ENCODE measurements at regions not wholly inside any gene's neighbourhood (a gene's known extent, or its start where the extent isn't known, plus 50 kb on each side); places are given as distances from the start of the nearest gene placed in this dataset.

- no CpG with 5 or more reads among the region's 9 CpGs for WGBS (ENCODE audit: extremely low coverage, insufficient coverage, insufficient read length)
- Histone ChIP-seq H3K9me3 (ENCODE audit: insufficient read depth, low read depth, low read length) (peaks cover 2% of the 10 kb centered on the region), H2BK12ac (ENCODE audit: low read length) (peak overlapping the region; percentile 20), H3K18ac (ENCODE audit: low read length) (no peak overlapping the region), H3K14ac (ENCODE audit: low read length) (peak overlapping the region; percentile 26), H3K4me3 (ENCODE audit: low read depth, low read length) (no peak overlapping the region), H3K4me2 (ENCODE audit: low read length) (no peak overlapping the region), H3K9ac (ENCODE audit: low read length) (no peak overlapping the region), H3K23ac (ENCODE audit: low read length) (no peak overlapping the region), H3K79me2 (ENCODE audit: control insufficient read depth, insufficient read depth, low read length, poor library complexity) (no peaks in the 10 kb centered on the region), H2AK5ac (ENCODE audit: low read length) (no peak overlapping the region), H4K12ac (ENCODE audit: low read depth, low read length) (no peak overlapping the region), H3K36me3 (ENCODE audit: control insufficient read depth in 1 of 2, insufficient read depth in 2 of 2, low read length in 2 of 2) (no peaks in the 10 kb centered on the region), H4K91ac (ENCODE audit: low read depth, low read length) (peak overlapping the region; percentile 33), H3K27ac (ENCODE audit: low read depth, low read length) (peak overlapping the region; percentile 53), H3K4me1 (ENCODE audit: control insufficient read depth in 1 of 2, insufficient read depth in 2 of 2, low read length in 2 of 2) (no peaks in the 10 kb centered on the region), H2BK5ac (ENCODE audit: low read depth, low read length, poor library complexity) (peak overlapping the region; percentile 14), H3K79me1 (ENCODE audit: low read length) (peaks cover 5% of the 10 kb centered on the region), H2BK120ac (ENCODE audit: insufficient read depth, low read length, poor library complexity) (peak overlapping the region; percentile 48), H3K27me3 (ENCODE audit: insufficient read depth, low read length) (no peaks in the 10 kb centered on the region), H4K8ac (ENCODE audit: low read depth, low read length) (peak overlapping the region; percentile 24), H2AFZ (ENCODE audit: insufficient read depth, low read length, poor library complexity) (no peak overlapping the region), H3K4ac (ENCODE audit: low read depth, low read length) (no peak overlapping the region)
- DNase-seq: no peak
These were observed 546.3 kb downstream of the BCL11B start for GRCh38 chr14:98725676-98726075.

GRCh38 chr14:98726585-98727405 is 545.2 kb downstream of the BCL11B start:
- Histone ChIP-seq H3K4me2 (ENCODE audit: low read length) (no peak overlapping the region), H2BK120ac (ENCODE audit: insufficient read depth, low read length, poor library complexity) (peak overlapping the region; percentile 8), H3K36me3 (ENCODE audit: control insufficient read depth in 1 of 2, insufficient read depth in 2 of 2, low read length in 2 of 2) (no peaks in the 10 kb centered on the region), H3K27ac (ENCODE audit: low read depth, low read length) (no peak overlapping the region), H3K79me2 (ENCODE audit: control insufficient read depth, insufficient read depth, low read length, poor library complexity) (no peaks in the 10 kb centered on the region), H4K12ac (ENCODE audit: low read depth, low read length) (no peak overlapping the region), H3K4me1 (ENCODE audit: control insufficient read depth in 1 of 2, insufficient read depth in 2 of 2, low read length in 2 of 2) (no peaks in the 10 kb centered on the region), H3K79me1 (ENCODE audit: low read length) (peaks cover 5% of the 10 kb centered on the region), H3K9ac (ENCODE audit: low read length) (no peak overlapping the region), H4K8ac (ENCODE audit: low read depth, low read length) (no peak overlapping the region), H2AK5ac (ENCODE audit: low read length) (no peak overlapping the region), H3K27me3 (ENCODE audit: insufficient read depth, low read length) (no peaks in the 10 kb centered on the region), H2AFZ (ENCODE audit: insufficient read depth, low read length, poor library complexity) (no peak overlapping the region), H4K91ac (ENCODE audit: low read depth, low read length) (no peak overlapping the region), H2BK12ac (ENCODE audit: low read length) (peak overlapping the region; percentile 5), H3K23ac (ENCODE audit: low read length) (no peak overlapping the region), H3K9me3 (ENCODE audit: insufficient read depth, low read depth, low read length) (peaks cover 2% of the 10 kb centered on the region), H3K4ac (ENCODE audit: low read depth, low read length) (no peak overlapping the region), H3K4me3 (ENCODE audit: low read depth, low read length) (no peak overlapping the region), H3K18ac (ENCODE audit: low read length) (no peak overlapping the region), H2BK5ac (ENCODE audit: low read depth, low read length, poor library complexity) (no peak overlapping the region), H3K14ac (ENCODE audit: low read length) (no peak overlapping the region)
- no CpG with 5 or more reads among the region's 11 CpGs for WGBS (ENCODE audit: extremely low coverage, insufficient coverage, insufficient read length)
- DNase-seq: no peak

- Histone ChIP-seq H3K9me3 (ENCODE audit: insufficient read depth, low read depth, low read length) (no peaks in the 10 kb centered on the region), H3K4me3 (ENCODE audit: low read depth, low read length) (no peak overlapping the region), H2BK12ac (ENCODE audit: low read length) (no peak overlapping the region), H3K14ac (ENCODE audit: low read length) (no peak overlapping the region), H3K4ac (ENCODE audit: low read depth, low read length) (no peak overlapping the region), H3K36me3 (ENCODE audit: control insufficient read depth in 1 of 2, insufficient read depth in 2 of 2, low read length in 2 of 2) (no peaks in the 10 kb centered on the region), H3K23ac (ENCODE audit: low read length) (no peak overlapping the region), H2AFZ (ENCODE audit: insufficient read depth, low read length, poor library complexity) (no peak overlapping the region), H4K91ac (ENCODE audit: low read depth, low read length) (no peak overlapping the region), H3K9ac (ENCODE audit: low read length) (no peak overlapping the region), H3K27me3 (ENCODE audit: insufficient read depth, low read length) (no peaks in the 10 kb centered on the region), H2AK5ac (ENCODE audit: low read length) (no peak overlapping the region), H3K4me1 (ENCODE audit: control insufficient read depth in 1 of 2, insufficient read depth in 2 of 2, low read length in 2 of 2) (no peaks in the 10 kb centered on the region), H3K79me2 (ENCODE audit: control insufficient read depth, insufficient read depth, low read length, poor library complexity) (no peaks in the 10 kb centered on the region), H3K18ac (ENCODE audit: low read length) (no peak overlapping the region), H3K27ac (ENCODE audit: low read depth, low read length) (no peak overlapping the region), H3K4me2 (ENCODE audit: low read length) (no peak overlapping the region), H2BK5ac (ENCODE audit: low read depth, low read length, poor library complexity) (no peak overlapping the region), H3K79me1 (ENCODE audit: low read length) (peaks cover 5% of the 10 kb centered on the region), H4K12ac (ENCODE audit: low read depth, low read length) (no peak overlapping the region), H4K8ac (ENCODE audit: low read depth, low read length) (no peak overlapping the region), H2BK120ac (ENCODE audit: insufficient read depth, low read length, poor library complexity) (no peak overlapping the region)
- DNase-seq: no peak
- no CpG with 5 or more reads among the region's 4 CpGs for WGBS (ENCODE audit: extremely low coverage, insufficient coverage, insufficient read length)
These were observed 544.0 kb downstream of the BCL11B start for GRCh38 chr14:98728024-98728423.

- DNase-seq: no peak
- Histone ChIP-seq H3K4me1 (ENCODE audit: control insufficient read depth in 1 of 2, insufficient read depth in 2 of 2, low read length in 2 of 2) (no peaks in the 10 kb centered on the region), H3K9ac (ENCODE audit: low read length) (no peak overlapping the region), H3K23ac (ENCODE audit: low read length) (no peak overlapping the region), H3K4ac (ENCODE audit: low read depth, low read length) (no peak overlapping the region), H3K79me1 (ENCODE audit: low read length) (peaks cover 5% of the 10 kb centered on the region), H3K27ac (ENCODE audit: low read depth, low read length) (no peak overlapping the region), H3K14ac (ENCODE audit: low read length) (no peak overlapping the region), H3K4me3 (ENCODE audit: low read depth, low read length) (no peak overlapping the region), H2AK5ac (ENCODE audit: low read length) (no peak overlapping the region), H4K91ac (ENCODE audit: low read depth, low read length) (no peak overlapping the region), H3K4me2 (ENCODE audit: low read length) (no peak overlapping the region), H3K18ac (ENCODE audit: low read length) (no peak overlapping the region), H3K79me2 (ENCODE audit: control insufficient read depth, insufficient read depth, low read length, poor library complexity) (no peaks in the 10 kb centered on the region), H2AFZ (ENCODE audit: insufficient read depth, low read length, poor library complexity) (no peak overlapping the region), H2BK120ac (ENCODE audit: insufficient read depth, low read length, poor library complexity) (no peak overlapping the region), H3K36me3 (ENCODE audit: control insufficient read depth in 1 of 2, insufficient read depth in 2 of 2, low read length in 2 of 2) (no peaks in the 10 kb centered on the region), H4K12ac (ENCODE audit: low read depth, low read length) (no peak overlapping the region), H2BK5ac (ENCODE audit: low read depth, low read length, poor library complexity) (no peak overlapping the region), H2BK12ac (ENCODE audit: low read length) (no peak overlapping the region), H3K27me3 (ENCODE audit: insufficient read depth, low read length) (no peaks in the 10 kb centered on the region), H4K8ac (ENCODE audit: low read depth, low read length) (no peak overlapping the region), H3K9me3 (ENCODE audit: insufficient read depth, low read depth, low read length) (no peaks in the 10 kb centered on the region)
- WGBS (ENCODE audit: extremely low coverage, insufficient coverage, insufficient read length): no CpG with 5 or more reads among the region's 2 CpGs
These were observed 543.2 kb downstream of the BCL11B start for GRCh38 chr14:98728836-98729235.
